ENCODE measurements at regions not wholly inside any gene's neighbourhood (a gene's known extent, or its start where the extent isn't known, plus 50 kb on each side); places are given as distances from the start of the nearest gene placed in this dataset.
"Not testable (repeated sequence)": the region's sequence is repeated elsewhere in the genome, so short reads cannot be mapped to it uniquely, and the experiment has no call there.

GRCh38 chr4:115969756-115970155 lies 856.3 kb upstream of the NDST4 start:
- Mint-ChIP-seq H3K4me3 (no peak overlapping the region), H3K27ac (ENCODE audit: unreplicated experiment) (no peak overlapping the region), H3K36me3 (ENCODE audit: low read depth) (no peaks in the 10 kb centered on the region), H3K27me3 (ENCODE audit: low read depth) (no peaks in the 10 kb centered on the region), H3K4me1 (peaks cover 16% of the 10 kb centered on the region), H3K9me3 (no peaks in the 10 kb centered on the region)
- TF ChIP-seq, protein P1, sequence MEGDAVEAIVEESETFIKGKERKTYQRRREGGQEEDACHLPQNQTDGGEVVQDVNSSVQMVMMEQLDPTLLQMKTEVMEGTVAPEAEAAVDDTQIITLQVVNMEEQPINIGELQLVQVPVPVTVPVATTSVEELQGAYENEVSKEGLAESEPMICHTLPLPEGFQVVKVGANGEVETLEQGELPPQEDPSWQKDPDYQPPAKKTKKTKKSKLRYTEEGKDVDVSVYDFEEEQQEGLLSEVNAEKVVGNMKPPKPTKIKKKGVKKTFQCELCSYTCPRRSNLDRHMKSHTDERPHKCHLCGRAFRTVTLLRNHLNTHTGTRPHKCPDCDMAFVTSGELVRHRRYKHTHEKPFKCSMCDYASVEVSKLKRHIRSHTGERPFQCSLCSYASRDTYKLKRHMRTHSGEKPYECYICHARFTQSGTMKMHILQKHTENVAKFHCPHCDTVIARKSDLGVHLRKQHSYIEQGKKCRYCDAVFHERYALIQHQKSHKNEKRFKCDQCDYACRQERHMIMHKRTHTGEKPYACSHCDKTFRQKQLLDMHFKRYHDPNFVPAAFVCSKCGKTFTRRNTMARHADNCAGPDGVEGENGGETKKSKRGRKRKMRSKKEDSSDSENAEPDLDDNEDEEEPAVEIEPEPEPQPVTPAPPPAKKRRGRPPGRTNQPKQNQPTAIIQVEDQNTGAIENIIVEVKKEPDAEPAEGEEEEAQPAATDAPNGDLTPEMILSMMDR (conservative IDR thresholded peaks at IDR 0.05) = no peak
- DNase-seq (ENCODE audit: low read depth, low spot score) = no peak

DNA sequence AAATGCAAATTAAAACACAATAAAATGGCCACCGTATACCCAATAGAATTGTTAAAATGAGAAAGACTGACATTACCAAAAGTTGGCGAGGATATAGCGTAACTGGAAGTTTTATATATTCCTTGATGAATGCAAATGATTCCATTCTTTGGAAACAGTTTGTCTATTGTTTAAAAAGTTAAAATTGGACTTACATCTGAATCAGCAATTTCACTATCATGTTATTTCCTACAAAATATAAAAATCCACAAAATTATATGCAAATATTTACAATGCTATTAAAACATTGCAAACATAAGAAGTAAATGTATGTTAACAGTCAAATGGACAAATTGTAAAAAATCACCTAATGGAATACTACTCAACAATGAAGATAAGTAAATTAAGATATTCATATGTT lies 852.2 kb upstream of the NDST4 start:
- TF ChIP-seq, protein P1 (conservative IDR thresholded peaks at IDR 0.05) = no peak
- no peak for DNase-seq (ENCODE audit: low read depth, low spot score)
- no peaks in the 10 kb centered on the region for H3K9me3 Mint-ChIP-seq
- no peaks in the 10 kb centered on the region for H3K4me1 Mint-ChIP-seq
- H3K27ac Mint-ChIP-seq (ENCODE audit: unreplicated experiment) = no peak overlapping the region
- H3K27me3 Mint-ChIP-seq (ENCODE audit: low read depth) = no peaks in the 10 kb centered on the region
- no peak overlapping the region for H3K4me3 Mint-ChIP-seq
- no peaks in the 10 kb centered on the region for H3K36me3 Mint-ChIP-seq (ENCODE audit: low read depth)

- not testable (repeated sequence) for H3K4me3 Mint-ChIP-seq; H3K27me3 Mint-ChIP-seq (ENCODE audit: low read depth); H3K36me3 Mint-ChIP-seq (ENCODE audit: low read depth); H3K4me1 Mint-ChIP-seq; H3K9me3 Mint-ChIP-seq; DNase-seq (ENCODE audit: low read depth, low spot score); H3K27ac Mint-ChIP-seq (ENCODE audit: unreplicated experiment)
These were observed 842.8 kb upstream of the NDST4 start for GRCh38 chr4:115956054-115956796.

- no peak for DNase-seq (ENCODE audit: low read depth, low spot score)
- Mint-ChIP-seq H3K36me3 (ENCODE audit: low read depth) (no peaks in the 10 kb centered on the region), H3K9me3 (peaks cover 8% of the 10 kb centered on the region), H3K4me1 (no peaks in the 10 kb centered on the region), H3K27me3 (ENCODE audit: low read depth) (no peaks in the 10 kb centered on the region), H3K4me3 (no peak overlapping the region), H3K27ac (ENCODE audit: unreplicated experiment) (no peak overlapping the region)
- TF ChIP-seq, protein P1 (conservative IDR thresholded peaks at IDR 0.05) = no peak
These were observed 837.4 kb upstream of the NDST4 start for GRCh38 chr4:115950806-115951205.

GRCh38 chr4:115949974-115950743 lies 836.7 kb upstream of the NDST4 start:
- H3K9me3 Mint-ChIP-seq; H3K36me3 Mint-ChIP-seq (ENCODE audit: low read depth); H3K4me3 Mint-ChIP-seq; H3K27me3 Mint-ChIP-seq (ENCODE audit: low read depth); DNase-seq (ENCODE audit: low read depth, low spot score); H3K4me1 Mint-ChIP-seq; H3K27ac Mint-ChIP-seq (ENCODE audit: unreplicated experiment): not testable (repeated sequence)

DNA sequence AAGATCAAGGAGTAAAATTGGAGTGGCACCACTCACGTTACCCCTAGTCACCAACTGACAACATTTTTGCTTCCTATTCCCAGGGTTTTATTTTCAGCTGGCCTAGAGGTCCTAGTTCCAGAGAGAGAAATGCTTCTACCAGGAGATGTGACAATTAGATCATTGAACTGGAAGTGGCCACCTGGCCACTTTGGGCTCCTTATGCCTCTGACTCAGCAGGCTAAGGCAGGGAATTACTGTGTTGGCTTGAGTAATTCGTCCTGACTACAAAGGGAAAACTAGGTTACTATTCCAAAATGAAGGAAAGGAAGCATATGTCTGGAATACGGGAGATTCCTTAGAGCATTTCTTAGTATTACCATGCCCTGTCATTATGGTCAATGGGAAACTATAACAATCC lies 831.6 kb upstream of the NDST4 start:
- no peaks in the 10 kb centered on the region for H3K27me3 Mint-ChIP-seq (ENCODE audit: low read depth)
- no peak for DNase-seq (ENCODE audit: low read depth, low spot score)
- H3K9me3 Mint-ChIP-seq = peaks cover 13% of the 10 kb centered on the region
- H3K27ac Mint-ChIP-seq (ENCODE audit: unreplicated experiment) = no peak overlapping the region
- TF ChIP-seq, protein P1 (conservative IDR thresholded peaks at IDR 0.05) = no peak
- no peaks in the 10 kb centered on the region for H3K4me1 Mint-ChIP-seq
- H3K4me3 Mint-ChIP-seq = no peak overlapping the region
- no peaks in the 10 kb centered on the region for H3K36me3 Mint-ChIP-seq (ENCODE audit: low read depth)
